H9 (cell line): ENCODE measurements at regions not wholly inside any gene's neighbourhood (a gene's known extent, or its start where the extent isn't known, plus 50 kb on each side); places are given as distances from the start of the nearest gene placed in this dataset.

Source experiments
- DNase-seq: peaks from one replicate; pipeline ENCODE4 v3.0.0-alpha.2; 2017
- H2AFZ ChIP-seq: one replicate; pipeline ENCODE4 v1.6.1; 2013; ENCODE audit warnings: mild to moderate bottlenecking, low read length, control low read depth, moderate library complexity
- H2AK5ac ChIP-seq: 2 replicates; pipeline ENCODE4 v1.6.1; 2013; ENCODE audit warnings: low read length, control low read depth, mixed read lengths; ENCODE audit not compliant: insufficient read length
- H2BK120ac ChIP-seq: one replicate; pipeline ENCODE4 v1.6.1; 2013; ENCODE audit warnings: low read depth, mild to moderate bottlenecking, low read length, control low read depth, inconsistent platforms; ENCODE audit not compliant: poor library complexity, severe bottlenecking
- H2BK12ac ChIP-seq: 2 replicates; pipeline ENCODE4 v1.6.1; 2013; ENCODE audit warnings: low read length, control low read depth, mixed read lengths, low read depth; ENCODE audit not compliant: insufficient read length
- H2BK15ac ChIP-seq: 2 replicates; pipeline ENCODE4 v1.6.1; 2013; ENCODE audit warnings: low read depth, low read length, control low read depth
- H2BK20ac ChIP-seq: one replicate; pipeline ENCODE4 v1.6.1; 2013; ENCODE audit warnings: low read depth, mild to moderate bottlenecking, low read length, control low read depth, inconsistent platforms; ENCODE audit not compliant: poor library complexity, severe bottlenecking
- H2BK5ac ChIP-seq: 2 replicates; pipeline ENCODE4 v1.6.1; 2013; ENCODE audit warnings: low read length, control low read depth, mixed read lengths; ENCODE audit not compliant: insufficient read length
- H3K14ac ChIP-seq: 2 replicates; pipeline ENCODE4 v1.6.1; 2013; ENCODE audit warnings: low read length, control low read depth; ENCODE audit not compliant: insufficient read depth
- H3K18ac ChIP-seq: 2 replicates; pipeline ENCODE4 v1.6.1; 2013; ENCODE audit warnings: low read depth, mild to moderate bottlenecking, mixed read lengths, low read length, control low read depth; ENCODE audit not compliant: insufficient read length
- H3K23ac ChIP-seq: 2 replicates; pipeline ENCODE4 v1.6.1; 2013; ENCODE audit warnings: low read length, control low read depth, mixed read lengths, low read depth; ENCODE audit not compliant: insufficient read length
- H3K23me2 ChIP-seq: 2 replicates; pipeline ENCODE4 v1.6.1; 2013; ENCODE audit warnings: low read depth, mild to moderate bottlenecking, mixed read lengths, low read length, control low read depth; ENCODE audit not compliant: insufficient read length, poor library complexity, severe bottlenecking
- H3K27ac ChIP-seq: 2 replicates; pipeline ENCODE4 v1.5.1; 2013; ENCODE audit warnings: low read length, control low read depth, mixed read lengths, low read depth; ENCODE audit not compliant: insufficient read length
- H3K27me3 ChIP-seq: 2 replicates; pipeline ENCODE4 v1.6.1; 2013; ENCODE audit warnings: low read length, control low read depth, inconsistent platforms; ENCODE audit not compliant: insufficient read depth
- H3K4ac ChIP-seq: 2 replicates; pipeline ENCODE4 v1.6.1; 2013; ENCODE audit warnings: low read depth, mild to moderate bottlenecking, control low read depth, inconsistent platforms, low read length, moderate library complexity
- H3K4me1 ChIP-seq: 2 replicates; pipeline ENCODE4 v1.6.1; 2013; ENCODE audit warnings: low read length, control low read depth, inconsistent platforms; ENCODE audit not compliant: insufficient read depth
- H3K4me2 ChIP-seq: 2 replicates; pipeline ENCODE4 v1.6.1; 2013; ENCODE audit warnings: low read length, control low read depth, mixed read lengths; ENCODE audit not compliant: insufficient read length, insufficient read depth
- H3K56ac ChIP-seq: 2 replicates; pipeline ENCODE4 v1.6.1; 2013; ENCODE audit warnings: low read depth, mild to moderate bottlenecking, mixed read lengths, low read length, control low read depth; ENCODE audit not compliant: insufficient read length
- H3K79me1 ChIP-seq: 2 replicates; pipeline ENCODE4 v1.6.1; 2013; ENCODE audit warnings: low read depth, mild to moderate bottlenecking, moderate library complexity, low read length, control low read depth, inconsistent platforms; ENCODE audit not compliant: insufficient read depth, poor library complexity, severe bottlenecking
- H3K79me2 ChIP-seq: 2 replicates; pipeline ENCODE4 v1.6.1; 2013; ENCODE audit warnings: low read length, control low read depth, inconsistent platforms; ENCODE audit not compliant: insufficient read depth
- H3K9ac ChIP-seq: 2 replicates; pipeline ENCODE4 v1.6.1; 2013; ENCODE audit warnings: low read length, control low read depth, mixed read lengths; ENCODE audit not compliant: insufficient read length; ENCODE audit errors: extremely low read depth
- H3K9me3 ChIP-seq: one replicate; pipeline ENCODE4 v1.6.1; 2013; ENCODE audit warnings: low read depth, low read length, inconsistent platforms; ENCODE audit not compliant: control insufficient read depth
- H3T11ph ChIP-seq: one replicate; pipeline ENCODE4 v1.6.1; 2013; ENCODE audit warnings: mild to moderate bottlenecking, low read length, control low read depth, inconsistent platforms
- H4K20me1 ChIP-seq: one replicate; pipeline ENCODE4 v1.6.1; 2013; ENCODE audit not compliant: control insufficient read depth, insufficient read length, insufficient read depth
- H4K5ac ChIP-seq: 2 replicates; pipeline ENCODE4 v1.6.1; 2013; ENCODE audit warnings: low read depth, mild to moderate bottlenecking, mixed read lengths, low read length, control low read depth; ENCODE audit not compliant: insufficient read length
- H4K8ac ChIP-seq: replicated peaks from 2 replicates; pipeline ENCODE4 v1.6.1; 2013; ENCODE audit warnings: low read length, control low read depth, mixed read lengths, low read depth; ENCODE audit not compliant: insufficient read length
- H4K91ac ChIP-seq: 2 replicates; pipeline ENCODE4 v1.6.1; 2013; ENCODE audit warnings: low read depth, mild to moderate bottlenecking, moderate library complexity, mixed read lengths, low read length, control low read depth; ENCODE audit not compliant: insufficient read length
- H3K27ac Mint-ChIP-seq, 3 experiments: 2 replicates in 2 of 3; 3 replicates in 1 of 3; pipeline ENCODE4 v1.8.0; 2020 to 2021; ENCODE audit warnings: mixed read lengths in 3 of 3, mild to moderate bottlenecking in 1 of 3, moderate library complexity in 1 of 3
- H3K27me3 Mint-ChIP-seq: 2 replicates; pipeline ENCODE4 v1.8.0; 2021; ENCODE audit warnings: low read depth, mild to moderate bottlenecking, moderate library complexity, mixed read lengths
- H3K36me3 Mint-ChIP-seq, 3 experiments: 2 replicates in 2 of 3; 3 replicates in 1 of 3; pipeline ENCODE4 v1.8.0; 2020 to 2021; ENCODE audit warnings: low read depth in 3 of 3, mixed read lengths in 3 of 3; ENCODE audit not compliant: insufficient read depth in 1 of 3
- H3K4me1 Mint-ChIP-seq, 2 experiments: 2 replicates each; pipeline ENCODE4 v1.8.0; 2020; ENCODE audit warnings: mixed read lengths in 2 of 2
- H3K4me3 Mint-ChIP-seq, 2 experiments: 2 replicates in 1 of 2; 3 replicates in 1 of 2; pipeline ENCODE4 v1.8.0; 2020 to 2021; ENCODE audit warnings: mild to moderate bottlenecking in 2 of 2, mixed read lengths in 2 of 2, moderate library complexity in 1 of 2
- H3K9me3 Mint-ChIP-seq, 2 experiments: 2 replicates in 1 of 2; 3 replicates in 1 of 2; pipeline ENCODE4 v1.8.0; 2020; ENCODE audit warnings: mild to moderate bottlenecking in 2 of 2, mixed read lengths in 2 of 2, moderate library complexity in 1 of 2
- CTCF ChIP-seq: fragments of 200-600 bp; sonication (generic); conservative IDR thresholded peaks from 3 replicates; pipeline ENCODE4 v1.8.0; 2021; ENCODE audit warnings: antibody characterized with exemption, mild to moderate bottlenecking
- WGBS: extraction: QIAGEN DNeasy Blood & Tissue Kit; methylation state at CpG from one replicate; pipeline ENCODE4 v1.1.7; 2013; ENCODE audit warnings: missing lambda C conversion rate, low lambda C conversion rate, mixed read lengths; ENCODE audit not compliant: insufficient read length; ENCODE audit errors: extremely low coverage; 5-methylcytosine and 5-hydroxymethylcytosine counted together

GRCh38 chr2:128421861-128422311, 103.2 kb upstream of the HS6ST1 start:
- no peak overlapping the region for H2AK5ac ChIP-seq
- Mint-ChIP-seq H3K4me3 (no peak overlapping the region), H3K4me1 (peaks cover 10 to 18% of the 10 kb centered on the region in 2 experiments), H3K36me3 (peaks cover 5 to 22% (median 9%) of the 10 kb centered on the region in 3 experiments; a peak in 6 of 7 replicates), H3K27ac (no peak overlapping the region), H3K27me3 (peaks cover 14% of the 10 kb centered on the region), H3K9me3 (peaks cover 16 to 19% of the 10 kb centered on the region in 2 experiments)
- no peak overlapping the region for H3K56ac ChIP-seq
- no peak overlapping the region for H2BK120ac ChIP-seq
- no CpG with 5 or more reads among the region's 15 CpGs for WGBS
- no peak overlapping the region for H3K27ac ChIP-seq
- no peak overlapping the region for H2BK5ac ChIP-seq
- no peak overlapping the region for H3T11ph ChIP-seq
- no peak overlapping the region for H3K18ac ChIP-seq
- H4K91ac ChIP-seq, result no peak overlapping the region
- H3K14ac ChIP-seq, result no peak overlapping the region
- H3K4me2 ChIP-seq, result no peak overlapping the region
- H3K23me2 ChIP-seq, result no peaks in the 10 kb centered on the region
- H3K27me3 ChIP-seq, result no peaks in the 10 kb centered on the region
- H3K9ac ChIP-seq, result no peak overlapping the region
- no peak overlapping the region for H2BK12ac ChIP-seq
- no peak overlapping the region for H4K5ac ChIP-seq
- no peak overlapping the region for H3K4ac ChIP-seq
- no peaks in the 10 kb centered on the region for H3K4me1 ChIP-seq
- H3K9me3 ChIP-seq, result no peaks in the 10 kb centered on the region
- no peak for TF ChIP-seq CTCF
- no peaks in the 10 kb centered on the region for H3K79me2 ChIP-seq
- no peaks in the 10 kb centered on the region for H3K79me1 ChIP-seq
- peak; percentile 20 for DNase-seq
- H2BK20ac ChIP-seq, result no peak overlapping the region
- H4K20me1 ChIP-seq, result no peaks in the 10 kb centered on the region
- no peak overlapping the region for H3K23ac ChIP-seq
- H4K8ac ChIP-seq, result no peak overlapping the region
- H2AFZ ChIP-seq, result no peak overlapping the region
- H2BK15ac ChIP-seq, result no peak overlapping the region
